ENCODE measurements at regions not wholly inside any gene's neighbourhood (a gene's known extent, or its start where the extent isn't known, plus 50 kb on each side); places are given as distances from the start of the nearest gene placed in this dataset.

DNA sequence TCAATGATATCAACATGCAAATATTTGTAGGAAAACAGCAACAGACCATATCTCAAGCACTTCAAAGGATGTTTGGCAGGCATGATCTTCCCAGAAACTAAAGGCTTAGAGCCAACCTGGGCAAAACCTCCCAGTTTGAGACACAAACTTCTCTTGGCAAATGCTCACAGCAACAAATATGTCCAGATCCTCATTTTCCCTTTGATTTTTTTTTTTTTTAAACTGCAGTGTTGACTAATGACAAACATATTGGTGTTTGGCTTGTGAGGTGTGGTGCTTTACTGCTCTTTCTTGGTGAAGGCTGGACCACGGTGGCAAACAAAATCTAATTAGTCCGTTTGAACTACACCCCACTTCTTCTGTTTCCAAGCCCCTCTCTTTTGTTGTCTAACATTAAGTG is 87.2 kb downstream of the EBLN2 start:
- no TSS peak for BruUV-seq (replicated peaks)
- no peak overlapping the region for H2AK9ac ChIP-seq (replicated peaks; ENCODE audit: low read depth, low read length, poor library complexity)
- no peak overlapping the region for H3K14ac ChIP-seq (replicated peaks; ENCODE audit: low read depth, low read length)
- no peak overlapping the region for H4K5ac ChIP-seq (ENCODE audit: low read depth, low read length)
- no peak overlapping the region for H2BK120ac ChIP-seq (ENCODE audit: low read depth, low read length)
- no peak overlapping the region for H3K9ac ChIP-seq (ENCODE audit: low read depth, low read length)
- H3K23ac ChIP-seq (ENCODE audit: low read depth, low read length), result no peak overlapping the region
- ATAC-seq (ENCODE audit: low read depth), result no peak
- H3K4ac ChIP-seq (ENCODE audit: low read depth, low read length), result no peak overlapping the region
- dilution Hi-C loops (cut with HindIII; ENCODE audit: low sequenced_read_pairs, unreplicated experiment) (no loop called here), intact Hi-C loops (cut with micrococcal nuclease) (no loop called here), in situ Hi-C loops (cut with MboI; ENCODE audit: low sequenced_read_pairs) (no loop called here)
- no peak overlapping the region for H2BK20ac ChIP-seq (ENCODE audit: low read depth, low read length)
- no peaks in the 10 kb centered on the region for H3K9me1 ChIP-seq (ENCODE audit: insufficient read depth, low read length)
- H3K9me3 ChIP-seq (ENCODE audit: control insufficient read depth, insufficient read depth, low read length), result no peaks in the 10 kb centered on the region
- no peak for DNase-seq
- WGBS, 2 experiments (ENCODE audit: extremely low coverage in 2 of 2, insufficient read length in 1 of 2), result no CpG with 5 or more reads among the region's 2 CpGs
- H4K91ac ChIP-seq (ENCODE audit: insufficient read depth, low read depth, low read length), result no peak overlapping the region
- POLR2A ChIA-PET (ENCODE audit: unreplicated experiment), result no interaction called here
- no peaks in the 10 kb centered on the region for H4K20me1 ChIP-seq (ENCODE audit: insufficient read depth, low read length)
- no peak overlapping the region for H3K18ac ChIP-seq (ENCODE audit: low read depth, low read length)
- peaks cover 6% of the 10 kb centered on the region; the same call in 1 of the 2 replicates for H3K27me3 ChIP-seq (ENCODE audit: control insufficient read depth, insufficient read depth, low read length)
- H2AK5ac ChIP-seq (ENCODE audit: low read depth, low read length), result no peak overlapping the region
- H4K8ac ChIP-seq (ENCODE audit: low read depth in 2 of 2, low read length in 2 of 2), result no peak overlapping the region
- no peak overlapping the region for H2BK15ac ChIP-seq (ENCODE audit: low read depth, low read length)
- CTCF ChIA-PET, result no interaction called here
- no peak overlapping the region for H3K4me2 ChIP-seq (ENCODE audit: low read depth, low read length)
- H3K36me3 ChIP-seq (ENCODE audit: control insufficient read depth, insufficient read depth, low read length), result no peaks in the 10 kb centered on the region
- no peak overlapping the region for H3K56ac ChIP-seq (ENCODE audit: extremely low read depth, insufficient read depth, low read length)
- no peak overlapping the region for H2AFZ ChIP-seq (replicated peaks; ENCODE audit: low read length, poor library complexity)
- H3K4me3 ChIP-seq (ENCODE audit: insufficient read depth, low read depth, low read length), result no peak overlapping the region
- H3K27ac ChIP-seq (ENCODE audit: insufficient read depth, low read length), result no peak overlapping the region
- no peaks in the 10 kb centered on the region for H3K4me1 ChIP-seq (ENCODE audit: control insufficient read depth, insufficient read depth, low read length)
- no peaks in the 10 kb centered on the region for H3K79me1 ChIP-seq (ENCODE audit: low read depth in 1 of 2, low read length in 2 of 2)
- no peak for TF ChIP-seq MAZ (IDR thresholded peaks at IDR 0.05; ENCODE audit: borderline replicate concordance, low read depth, low read length)
- no peak for TF ChIP-seq CEBPB (IDR thresholded peaks at IDR 0.05; ENCODE audit: low read depth, low read length)
- TF ChIP-seq BHLHE40 (IDR thresholded peaks at IDR 0.05; ENCODE audit: low read depth, low read length), result no peak
- no peak for TF ChIP-seq POLR2A (IDR thresholded peaks at IDR 0.05; ENCODE audit: low read depth, low read length)
- TF ChIP-seq RCOR1 (IDR thresholded peaks at IDR 0.05; ENCODE audit: insufficient replicate concordance, low read length), result no peak
- TF ChIP-seq, protein P1, sequence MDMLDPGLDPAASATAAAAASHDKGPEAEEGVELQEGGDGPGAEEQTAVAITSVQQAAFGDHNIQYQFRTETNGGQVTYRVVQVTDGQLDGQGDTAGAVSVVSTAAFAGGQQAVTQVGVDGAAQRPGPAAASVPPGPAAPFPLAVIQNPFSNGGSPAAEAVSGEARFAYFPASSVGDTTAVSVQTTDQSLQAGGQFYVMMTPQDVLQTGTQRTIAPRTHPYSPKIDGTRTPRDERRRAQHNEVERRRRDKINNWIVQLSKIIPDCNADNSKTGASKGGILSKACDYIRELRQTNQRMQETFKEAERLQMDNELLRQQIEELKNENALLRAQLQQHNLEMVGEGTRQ (IDR thresholded peaks at IDR 0.05; ENCODE audit: low read depth, low read length), result no peak
- no peak for TF ChIP-seq NFE2L2 (IDR thresholded peaks at IDR 0.05; ENCODE audit: low read depth, low read length)
- no peak for TF ChIP-seq MXI1 (IDR thresholded peaks at IDR 0.05; ENCODE audit: borderline replicate concordance, low read depth, low read length)
- no peak for TF ChIP-seq SMC3 (IDR thresholded peaks at IDR 0.05; ENCODE audit: low read depth, low read length)
- no peak for TF ChIP-seq RAD21 (IDR thresholded peaks at IDR 0.05; ENCODE audit: low read length)
- no peak overlapping the region for H2BK5ac ChIP-seq (ENCODE audit: low read depth, low read length, poor library complexity, severe bottlenecking)
